Suppressor macrophage treated with lipopolysaccharide for 4 hours (primary cell): ENCODE measurements at regions not wholly inside any gene's neighbourhood (a gene's known extent, or its start where the extent isn't known, plus 50 kb on each side); places are given as distances from the start of the nearest gene placed in this dataset.

ENCODE experiments used
- DNase-seq: peaks from one replicate; pipeline ENCODE4 v3.0.0-alpha.2; 2020

DNA sequence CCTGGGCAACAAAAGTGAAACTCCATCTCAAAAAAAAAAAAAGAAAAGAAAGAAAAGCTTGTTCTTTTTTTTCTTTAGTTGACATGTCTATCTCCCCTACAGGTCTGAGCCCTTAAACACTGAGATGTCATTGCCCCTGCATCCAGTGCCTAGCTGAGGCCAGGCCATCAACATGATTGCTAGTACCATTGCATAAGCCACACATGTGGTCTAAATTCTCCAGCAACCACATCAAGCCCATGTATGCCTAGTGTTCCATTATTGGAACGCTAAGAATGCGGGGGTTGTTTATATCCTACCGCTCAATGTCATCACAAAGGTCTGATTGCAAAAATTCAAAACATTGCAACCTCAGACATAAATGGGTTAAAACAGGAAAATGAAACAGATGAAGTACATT, 62.7 kb downstream of the NPTX2 start:
- no peak for DNase-seq

DNA sequence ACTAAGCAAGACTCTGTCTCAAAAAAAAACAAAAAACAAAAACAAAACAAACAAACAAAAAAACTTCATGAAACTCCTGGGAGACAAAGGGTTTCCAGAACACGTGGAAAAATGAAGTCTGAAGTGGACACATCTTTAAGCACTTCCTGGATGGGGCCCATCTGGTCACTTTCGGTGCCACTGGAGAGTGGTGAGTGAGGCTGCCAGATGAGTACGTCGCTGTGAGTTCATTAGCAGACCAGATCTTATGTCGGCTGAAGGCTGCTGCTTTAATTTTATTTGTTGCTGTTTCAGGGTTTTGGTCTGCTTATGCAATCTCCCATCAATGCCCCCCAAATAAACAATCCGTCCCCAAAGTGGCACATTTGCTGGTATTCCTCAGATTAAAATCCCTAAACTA, 64.4 kb downstream of the NPTX2 start:
- DNase-seq, result no peak

DNA sequence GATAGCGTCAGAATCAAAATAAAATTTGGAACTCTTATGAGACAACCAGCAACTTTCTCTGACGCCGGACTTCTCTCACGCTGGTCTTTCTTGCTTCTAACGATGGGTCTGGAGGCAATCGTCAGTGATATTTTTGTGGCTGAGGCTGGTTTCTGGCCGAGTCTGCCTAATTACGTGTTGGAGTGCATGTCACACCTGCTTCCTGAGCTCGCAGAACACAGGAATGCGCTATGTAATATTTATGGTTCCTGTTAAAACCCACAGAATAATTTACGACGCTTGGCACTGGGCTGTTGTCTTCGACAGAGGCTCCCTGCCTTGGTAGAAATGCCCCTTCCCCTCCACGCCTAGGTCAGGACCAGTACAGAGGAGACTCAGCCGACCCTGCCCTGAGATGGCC, 64.9 kb downstream of the NPTX2 start:
- no peak for DNase-seq

DNA sequence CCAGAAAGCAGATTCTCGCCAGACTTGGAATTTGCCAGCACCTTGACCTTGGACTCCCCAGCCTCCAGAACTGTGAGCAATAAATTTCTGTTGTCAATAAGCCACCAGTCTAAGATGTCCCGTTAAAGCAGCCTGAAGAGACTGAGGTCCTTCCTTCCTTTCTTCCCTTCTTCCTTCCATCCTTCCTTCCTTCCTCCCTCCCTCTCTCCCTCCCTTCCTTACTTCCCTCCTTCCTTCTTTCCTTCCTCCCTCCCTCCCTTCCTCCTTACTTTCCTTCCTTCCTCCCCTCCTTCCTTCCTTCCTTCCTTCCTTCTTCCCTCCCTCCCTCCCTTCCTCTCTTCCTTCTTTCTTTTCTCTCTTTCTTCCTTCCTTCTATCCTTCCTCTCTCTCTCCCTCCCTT, 66.4 kb downstream of the NPTX2 start:
- DNase-seq, result no peak

DNA sequence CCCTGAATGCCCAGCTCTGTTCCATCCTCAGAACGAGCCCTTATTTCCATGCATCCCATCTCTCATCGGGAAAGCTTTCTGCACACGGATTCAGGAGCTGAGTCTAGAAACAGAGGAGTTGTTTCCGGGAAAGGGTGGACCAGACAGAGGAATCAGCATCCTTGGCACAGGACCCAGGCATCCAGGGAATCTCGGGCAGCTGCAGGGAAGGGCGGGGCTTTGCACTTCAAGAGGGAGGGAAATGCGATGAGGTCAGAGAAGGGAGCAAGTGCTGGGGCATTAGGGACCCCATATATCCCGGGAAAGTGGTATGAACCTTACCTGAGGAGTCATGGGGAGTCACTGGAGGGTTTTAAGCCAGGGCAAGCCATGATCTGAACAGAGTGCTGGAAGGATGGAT, 68.5 kb downstream of the NPTX2 start:
- DNase-seq, result no peak

DNA sequence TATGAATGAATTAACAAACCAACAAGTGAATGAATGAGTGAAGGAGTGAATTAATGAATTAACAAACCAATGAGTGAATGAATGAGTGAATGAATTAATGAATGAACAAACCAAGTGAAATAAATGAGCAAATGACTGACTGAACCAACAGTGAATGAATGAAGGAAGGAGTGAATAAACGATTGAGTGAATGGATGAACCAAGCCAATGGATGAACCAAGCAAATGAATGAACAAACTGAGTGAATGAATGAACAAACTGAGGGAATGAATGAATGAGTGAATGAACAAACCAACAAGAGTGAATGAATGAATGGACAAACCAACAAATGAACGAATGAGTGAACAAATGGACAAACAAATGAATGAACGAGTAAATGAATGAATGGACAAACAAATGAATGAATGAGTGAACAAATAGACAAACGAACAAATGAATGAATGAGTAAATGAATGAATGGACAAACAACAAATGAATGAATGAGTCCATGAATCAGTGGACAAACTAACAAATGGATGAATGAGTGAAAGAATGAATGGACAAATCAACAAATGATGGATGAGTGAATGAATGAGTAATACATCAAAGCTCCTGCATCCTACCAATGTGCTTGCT, 69.5 kb downstream of the NPTX2 start:
- no peak for DNase-seq

DNA sequence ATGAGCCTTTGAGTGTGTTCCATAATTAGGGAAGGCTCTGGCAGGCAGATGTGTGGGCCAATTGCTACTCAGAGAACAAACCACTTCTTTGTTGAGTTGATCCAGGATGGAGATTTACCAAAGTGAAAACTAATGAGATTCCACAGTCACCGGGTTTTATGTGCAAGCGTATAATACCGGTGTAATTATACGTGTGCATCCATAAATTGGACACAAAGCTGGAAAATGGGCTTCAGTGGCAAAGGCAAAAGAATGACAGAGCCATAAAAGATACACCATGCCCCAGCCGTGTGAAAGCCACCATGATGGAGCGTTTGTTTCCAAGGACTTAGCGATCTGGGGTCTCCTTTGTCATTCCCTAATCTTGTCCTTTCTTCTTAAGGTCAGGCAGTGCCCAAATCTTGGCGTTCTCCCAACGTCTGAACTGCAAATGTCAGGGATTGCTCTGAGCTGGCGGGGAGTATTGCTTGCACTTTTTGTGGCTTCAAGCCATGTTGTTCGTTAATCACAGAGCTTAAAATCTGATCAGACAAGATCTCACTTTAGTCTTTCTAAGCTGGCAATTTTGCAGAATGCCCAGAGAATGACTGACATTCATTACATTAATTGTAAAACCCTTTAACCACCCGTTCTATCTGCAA, 70.1 kb downstream of the NPTX2 start:
- DNase-seq, result no peak

DNA sequence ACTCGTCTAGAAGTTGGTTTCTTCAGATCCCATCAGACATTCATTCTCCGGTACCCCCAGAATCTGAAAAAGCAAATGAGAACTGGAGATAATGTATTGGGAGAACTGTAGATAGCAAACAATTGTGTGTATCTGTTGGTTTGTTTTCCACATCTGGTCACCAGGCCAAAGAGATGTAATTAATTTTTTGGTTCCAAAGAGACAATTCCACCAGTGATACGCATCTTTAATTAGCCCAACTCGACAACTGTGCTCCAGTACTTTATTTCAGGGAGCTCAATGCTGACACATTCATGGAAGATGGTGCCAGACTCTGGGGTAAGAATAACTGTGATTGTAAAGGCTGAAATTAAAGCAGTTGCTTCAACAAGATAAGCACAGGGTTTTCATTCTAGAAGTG, 74.5 kb downstream of the NPTX2 start:
- DNase-seq, result no peak

DNA sequence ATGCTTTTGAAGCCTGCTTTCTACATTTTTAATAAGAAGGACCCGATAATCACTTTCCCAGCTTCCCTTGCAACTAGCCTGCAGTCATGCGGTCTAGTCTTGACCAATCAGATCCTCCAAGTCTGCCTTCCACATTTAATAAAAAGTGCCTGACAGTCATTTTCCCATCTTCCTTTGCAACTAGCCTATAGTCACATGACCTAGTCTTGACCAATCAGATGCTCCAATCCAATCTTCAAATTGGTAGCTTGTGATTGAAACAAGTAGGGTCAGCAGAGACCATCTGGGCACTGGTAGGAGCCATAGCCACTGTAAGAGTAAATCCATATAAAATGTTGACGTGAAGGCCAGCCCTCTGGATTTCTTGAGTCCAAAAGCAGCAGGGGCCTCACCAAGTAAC, 80.0 kb downstream of the NPTX2 start:
- DNase-seq, result no peak

DNA sequence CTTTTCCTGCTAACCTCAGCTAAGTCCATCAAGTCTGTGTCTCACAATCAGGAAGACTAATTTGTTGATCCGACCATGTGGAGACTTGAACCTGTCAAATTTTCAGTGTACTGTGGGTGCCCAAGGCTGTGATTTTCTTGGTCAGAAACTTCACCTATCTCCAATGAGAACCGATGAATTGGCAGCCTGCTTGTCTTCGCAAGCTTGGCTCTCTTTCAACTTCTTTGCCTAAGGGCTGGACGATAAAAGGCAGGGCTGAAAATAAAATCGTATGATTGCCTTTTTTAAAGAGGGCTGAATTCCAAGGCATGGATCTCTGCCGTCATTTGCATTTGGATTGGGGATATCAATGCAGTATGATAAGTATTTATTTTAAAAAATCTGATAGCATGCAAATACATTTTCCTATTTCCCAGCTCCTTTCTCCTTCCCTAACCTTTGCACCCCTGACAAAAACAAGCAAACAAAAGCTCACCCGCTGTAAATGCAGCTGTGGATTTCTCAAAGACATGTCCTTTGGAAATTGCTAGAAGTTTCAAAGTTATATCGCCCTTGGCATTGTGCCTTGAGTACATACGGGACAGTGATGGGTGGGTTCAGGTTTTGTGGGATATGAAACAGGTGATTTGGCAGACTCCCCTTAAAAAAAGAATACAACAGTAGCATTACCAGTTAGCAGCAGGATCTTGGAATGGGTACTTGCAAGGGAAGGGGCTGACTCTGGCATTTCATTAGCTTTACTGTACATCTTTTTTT, 80.6 kb downstream of the NPTX2 start:
- DNase-seq, result no peak

DNA sequence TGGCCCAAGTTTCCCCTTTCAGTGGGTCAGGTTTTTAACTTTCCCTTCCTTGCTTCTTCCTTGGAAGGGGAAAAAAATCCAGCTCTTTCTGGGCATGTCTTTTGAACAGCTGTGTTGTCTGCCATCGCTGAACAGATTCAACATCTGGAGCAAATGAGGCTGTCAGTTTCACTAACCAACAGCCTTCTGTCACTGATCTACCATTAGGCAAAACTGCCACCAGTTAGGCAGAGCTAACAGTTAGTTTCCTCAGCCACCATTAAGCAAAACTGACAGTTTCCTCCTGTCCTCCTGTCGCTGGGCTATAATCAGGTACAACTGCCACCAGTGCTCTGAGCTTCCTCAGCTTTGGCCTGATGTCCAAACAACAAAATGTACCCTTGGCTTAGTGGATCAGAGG, 81.9 kb downstream of the NPTX2 start:
- no peak for DNase-seq

DNA sequence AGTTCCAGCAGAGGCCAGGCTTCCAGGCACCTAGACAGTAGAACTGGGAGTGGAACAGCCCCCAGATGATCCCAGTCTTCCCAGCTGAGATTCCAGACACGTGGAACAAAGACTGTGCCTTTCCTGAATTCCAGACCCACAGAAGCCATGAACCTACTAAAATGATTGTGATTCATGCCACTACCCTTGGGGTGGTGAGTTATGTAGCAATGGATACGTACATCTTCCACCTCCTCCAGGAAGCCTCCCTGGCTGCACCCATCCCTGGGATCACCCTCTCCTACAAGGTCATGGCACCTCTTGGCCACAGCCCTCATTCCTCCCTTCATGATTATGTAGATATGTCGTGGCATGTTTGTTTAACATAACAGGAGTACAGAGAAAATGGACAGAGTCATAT, 83.4 kb downstream of the NPTX2 start:
- DNase-seq, result no peak

DNA sequence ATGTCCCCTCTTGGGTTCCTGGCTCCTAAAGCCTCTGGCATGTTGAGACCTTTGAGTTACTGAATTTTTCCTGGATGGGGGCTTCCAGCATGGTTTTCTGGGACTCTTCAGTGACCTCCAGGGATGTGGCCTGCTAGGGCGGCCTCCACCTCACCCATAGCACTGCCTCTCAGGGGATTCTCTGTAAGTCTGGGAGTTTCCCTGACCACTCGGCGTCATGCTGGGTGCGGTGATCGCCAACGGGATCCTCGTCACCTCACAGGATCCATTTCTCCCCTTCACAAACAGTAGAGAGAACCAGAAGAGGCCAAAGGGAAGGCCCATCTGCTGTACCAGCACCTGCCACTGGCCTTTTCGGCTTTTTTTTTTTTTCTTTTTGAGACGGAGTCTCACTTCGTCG, 84.3 kb downstream of the NPTX2 start:
- no peak for DNase-seq

DNA sequence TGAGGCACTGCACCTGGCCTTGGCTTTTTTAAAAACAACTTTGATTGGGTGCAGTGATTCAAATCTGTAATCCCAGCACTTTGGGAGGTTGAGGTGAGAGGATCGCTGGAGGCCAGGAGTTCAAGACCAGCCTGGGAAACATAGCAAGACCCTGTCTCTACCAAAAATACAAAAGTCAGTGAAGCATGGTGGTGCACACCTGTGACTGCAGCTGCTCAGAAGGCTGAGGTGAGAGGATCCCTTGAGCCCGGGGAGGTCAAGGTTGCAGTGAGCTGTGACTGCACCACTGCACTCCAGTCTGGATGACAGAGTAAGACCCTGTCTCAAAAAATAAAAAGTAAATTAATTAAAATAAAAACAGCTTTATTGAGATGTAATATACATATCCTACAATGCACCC, 84.9 kb downstream of the NPTX2 start:
- no peak for DNase-seq

DNA sequence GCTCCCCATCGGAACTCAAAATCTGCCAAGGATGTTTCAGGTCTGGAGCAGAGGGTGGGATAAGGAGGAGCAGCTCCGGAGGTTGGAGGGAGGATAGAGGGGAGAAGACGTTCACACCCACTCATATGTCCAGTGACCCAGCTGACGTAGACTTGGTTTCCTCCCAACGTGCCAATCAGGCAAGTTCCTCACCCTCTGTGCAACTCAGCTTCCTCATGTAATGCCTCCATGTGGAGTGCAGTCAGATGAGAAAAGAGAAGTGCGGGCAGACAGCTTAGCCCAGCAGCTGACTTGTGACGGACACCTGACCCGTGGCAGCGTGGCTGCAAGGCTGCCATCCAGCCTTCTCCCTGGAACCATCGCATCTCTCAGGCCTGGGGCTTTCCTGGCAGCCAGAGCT, 86.8 kb downstream of the NPTX2 start:
- peak; percentile 12 for DNase-seq

DNA sequence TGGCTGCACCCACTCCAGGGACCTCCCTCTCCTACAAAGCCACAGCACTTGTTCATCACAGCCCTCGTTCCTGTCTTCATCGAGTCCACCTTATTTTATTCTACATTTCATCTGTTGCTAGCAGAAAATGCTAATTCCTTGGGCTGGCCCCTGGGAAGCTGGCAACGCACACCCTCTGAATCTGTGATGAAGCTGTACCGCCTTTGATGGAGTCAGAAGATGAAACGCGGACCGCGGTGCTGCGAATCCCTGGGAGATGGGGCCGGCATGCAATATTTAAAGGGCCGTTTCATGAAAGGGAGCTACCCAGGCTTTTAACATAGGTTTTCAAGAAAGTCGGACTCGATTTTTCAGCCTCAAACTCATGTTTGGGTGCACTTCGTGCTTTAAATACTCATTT, 88.5 kb downstream of the NPTX2 start:
- no peak for DNase-seq

DNA sequence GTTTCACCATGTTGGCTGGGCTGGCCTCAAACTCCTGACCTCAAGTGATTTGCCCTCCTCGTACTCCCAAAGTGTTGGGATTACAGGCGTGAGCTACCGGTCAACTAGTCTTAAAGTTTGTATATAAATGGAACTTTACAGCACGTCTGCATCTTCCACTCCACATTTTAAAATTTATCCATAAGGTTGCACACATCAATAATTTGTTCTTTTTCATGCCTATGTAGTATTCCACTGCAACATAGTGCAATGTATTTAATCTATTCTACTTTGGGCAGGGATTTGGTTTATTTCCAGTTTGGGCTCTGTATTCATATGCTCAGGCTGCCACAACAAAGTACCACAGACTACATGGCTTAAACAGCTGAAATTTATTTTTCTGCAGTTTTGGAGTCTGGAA, 90.0 kb downstream of the NPTX2 start:
- DNase-seq, result no peak

DNA sequence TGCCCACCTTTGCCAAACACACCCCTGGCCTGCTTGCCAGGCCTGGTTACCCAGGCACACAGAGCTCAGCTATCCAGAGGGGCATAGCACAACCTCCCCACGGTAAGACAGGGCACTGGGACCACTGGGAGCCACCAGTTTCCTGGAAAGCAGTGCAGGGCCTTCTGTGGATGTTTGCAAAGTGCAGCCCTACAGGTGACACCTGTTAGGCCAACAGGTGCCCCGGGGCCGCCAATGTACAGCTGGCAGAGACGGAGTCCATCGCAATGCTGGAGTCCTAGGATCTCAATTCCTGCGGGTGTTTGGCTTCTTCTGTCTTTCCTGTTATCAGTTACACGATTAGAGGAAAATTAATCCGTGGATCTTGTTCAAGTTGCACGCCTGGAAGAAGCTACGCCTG, 94.9 kb downstream of the NPTX2 start:
- DNase-seq, result no peak

DNA sequence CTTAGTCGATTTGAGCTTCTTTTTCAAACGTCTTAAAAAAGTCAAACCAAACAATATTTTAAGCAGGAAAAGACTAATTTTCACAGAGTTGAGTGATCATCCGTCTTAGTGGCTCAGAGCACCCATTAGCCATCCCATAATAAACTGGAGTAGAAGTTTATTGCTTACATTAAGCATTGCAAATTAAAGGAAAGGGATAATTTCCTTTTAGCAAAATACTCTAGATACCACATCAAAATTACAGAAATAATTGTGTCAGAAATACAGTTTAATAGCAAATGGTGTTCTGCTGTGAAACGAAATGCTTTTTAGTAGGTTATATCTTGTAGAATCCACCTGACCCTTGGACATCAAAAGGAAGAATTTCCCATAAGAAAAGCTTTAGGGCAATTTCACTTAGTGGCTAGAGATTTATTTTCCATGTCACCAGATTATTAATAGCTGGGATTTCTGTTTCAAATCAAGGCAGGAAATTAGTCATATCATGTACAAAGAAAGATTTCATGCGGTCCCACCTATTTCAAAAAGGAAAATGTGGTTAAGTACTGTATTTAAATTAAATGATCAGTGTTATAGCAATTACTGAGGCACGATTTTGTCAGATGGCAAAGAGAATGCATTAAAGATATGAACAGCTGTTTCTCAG, 96.2 kb downstream of the NPTX2 start:
- DNase-seq, result no peak

DNA sequence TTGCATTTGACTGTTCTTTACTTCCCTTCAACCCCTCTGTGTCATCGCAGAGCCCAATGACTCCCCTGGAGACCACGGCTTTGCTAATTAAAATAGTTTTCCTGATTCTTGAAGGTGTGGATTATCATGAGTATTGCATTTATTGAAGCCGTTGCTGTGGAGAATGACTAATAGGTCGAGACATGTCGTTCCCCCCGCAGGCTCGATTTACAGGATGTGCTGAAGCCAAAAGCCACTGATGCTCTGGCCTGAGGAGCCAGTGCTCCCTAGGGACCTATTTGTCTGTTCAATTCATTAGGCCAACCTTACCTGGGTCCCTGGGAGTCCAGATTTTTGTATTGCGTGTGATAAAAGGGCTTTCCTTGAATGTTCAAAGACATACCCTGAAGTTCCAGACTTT, 102.3 kb downstream of the NPTX2 start:
- DNase-seq, result no peak

DNA sequence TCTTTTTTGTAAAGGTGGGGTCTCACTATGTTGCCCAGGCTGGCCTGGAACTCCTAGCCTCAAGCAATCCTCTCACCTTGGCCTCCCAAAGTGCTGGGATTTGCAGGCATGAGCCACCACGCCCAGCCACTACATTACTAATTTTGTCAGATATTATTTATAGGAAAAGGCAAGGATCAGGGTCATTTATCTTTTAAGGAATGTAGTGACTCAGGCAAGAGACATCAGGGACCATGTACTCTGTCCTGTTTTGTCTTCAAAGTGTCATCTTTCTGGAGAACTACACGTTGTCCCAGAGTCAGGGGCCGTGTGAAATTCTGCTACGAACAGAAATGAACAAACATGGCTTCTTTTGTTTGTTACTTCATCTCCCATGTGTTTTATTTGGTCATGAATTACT, 105.3 kb downstream of the NPTX2 start:
- DNase-seq, result no peak

DNA sequence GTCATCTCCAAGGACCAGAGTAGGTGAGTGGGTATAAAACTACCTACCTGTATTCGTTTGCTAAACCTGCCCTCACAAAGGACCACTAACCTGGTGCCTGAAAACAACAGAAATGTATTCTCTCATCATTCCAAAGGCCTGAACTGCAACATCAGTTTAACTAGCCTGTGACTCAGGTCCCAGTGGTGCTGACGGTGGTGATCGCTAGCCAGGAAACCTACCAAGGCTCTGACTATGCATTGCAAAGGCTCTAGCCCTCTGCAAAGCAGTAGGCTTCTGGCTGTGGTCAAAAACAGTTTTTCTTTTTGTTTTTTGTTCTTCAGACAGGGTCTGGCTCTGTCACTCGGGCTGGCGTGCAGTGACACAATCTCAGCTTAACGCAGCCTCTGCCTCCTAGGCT, 107.5 kb downstream of the NPTX2 start:
- no peak for DNase-seq

DNA sequence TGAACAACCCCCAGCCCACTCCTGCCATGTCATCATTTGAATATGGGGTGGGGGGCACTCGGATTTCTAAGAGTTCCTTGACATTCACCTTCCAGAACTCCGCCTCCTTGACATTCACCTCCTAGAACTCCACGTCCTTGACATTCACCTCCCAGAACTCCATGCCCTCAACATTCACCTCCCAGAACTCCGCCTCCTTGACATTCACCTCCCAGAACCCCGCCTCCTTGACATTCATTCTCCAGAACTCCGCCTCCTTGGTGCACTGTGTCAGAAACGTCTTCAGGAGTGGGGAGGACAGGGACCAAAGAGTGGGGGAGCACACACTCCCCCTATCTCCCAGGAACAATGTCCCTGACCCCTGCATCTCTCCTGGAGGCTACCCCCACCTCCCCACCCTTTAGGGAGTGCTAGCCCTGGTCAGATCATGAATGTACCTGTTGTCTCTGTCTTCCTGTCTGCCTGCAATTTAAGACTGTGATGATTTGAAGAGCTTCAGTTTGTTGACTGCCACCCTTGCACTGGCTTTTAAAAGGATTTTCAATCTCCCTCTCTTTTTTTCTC, 110.1 kb downstream of the NPTX2 start:
- DNase-seq, result no peak

DNA sequence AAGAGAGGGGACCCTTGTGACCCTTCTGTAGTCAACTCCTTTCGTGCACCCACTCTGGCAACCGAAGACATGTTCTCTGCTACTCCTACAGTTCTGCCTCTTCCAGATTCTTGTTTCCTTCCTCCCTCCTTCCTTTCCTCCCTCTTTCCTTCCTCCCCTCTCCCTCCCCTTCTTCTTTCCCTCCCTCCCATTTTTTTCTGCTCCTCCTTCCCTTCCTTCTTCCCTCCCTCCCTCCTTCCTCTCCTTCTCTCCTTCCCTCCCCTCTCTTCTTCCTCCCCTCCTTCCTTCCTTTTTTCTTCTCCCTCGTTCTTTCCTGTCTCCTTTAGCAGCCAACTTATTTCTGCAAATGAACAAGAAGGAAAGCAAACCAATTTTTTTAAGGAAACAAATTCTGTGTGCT, 111.5 kb downstream of the NPTX2 start:
- no peak for DNase-seq
